Suprapubic skin (tissue), 4 donors: ENCODE measurements at regions not wholly inside any gene's neighbourhood (a gene's known extent, or its start where the extent isn't known, plus 50 kb on each side); places are given as distances from the start of the nearest gene placed in this dataset.

Source experiments
- CTCF ChIP-seq, 2 donors: fragments of 200-600 bp in 1 of 2; fragments of 450-650 bp in 1 of 2; sonication (generic) in 1 of 2; IDR thresholded peaks; one replicate each; pipeline ENCODE4 v1.5.1; 2016 to 2019; ENCODE audit warnings: antibody characterized with exemption in 2 of 2, mild to moderate bottlenecking in 1 of 2, moderate library complexity in 1 of 2
- EP300 ChIP-seq: sonication (generic); formaldehyde crosslinking; IDR thresholded peaks from one replicate; pipeline ENCODE4 v1.6.1; 2017; ENCODE audit warnings: antibody characterized with exemption
- POLR2A ChIP-seq, 2 donors: fragments of 450-650 bp; IDR thresholded peaks; one replicate each; pipeline ENCODE4 v1.6.1; 2017; ENCODE audit warnings: antibody characterized with exemption in 2 of 2, mild to moderate bottlenecking in 2 of 2, moderate library complexity in 2 of 2
- POLR2AphosphoS5 ChIP-seq, 3 donors: sonication (generic); formaldehyde crosslinking; IDR thresholded peaks; one replicate each; pipeline ENCODE4 v1.6.1; 2017; ENCODE audit warnings: antibody characterized with exemption in 3 of 3

DNA sequence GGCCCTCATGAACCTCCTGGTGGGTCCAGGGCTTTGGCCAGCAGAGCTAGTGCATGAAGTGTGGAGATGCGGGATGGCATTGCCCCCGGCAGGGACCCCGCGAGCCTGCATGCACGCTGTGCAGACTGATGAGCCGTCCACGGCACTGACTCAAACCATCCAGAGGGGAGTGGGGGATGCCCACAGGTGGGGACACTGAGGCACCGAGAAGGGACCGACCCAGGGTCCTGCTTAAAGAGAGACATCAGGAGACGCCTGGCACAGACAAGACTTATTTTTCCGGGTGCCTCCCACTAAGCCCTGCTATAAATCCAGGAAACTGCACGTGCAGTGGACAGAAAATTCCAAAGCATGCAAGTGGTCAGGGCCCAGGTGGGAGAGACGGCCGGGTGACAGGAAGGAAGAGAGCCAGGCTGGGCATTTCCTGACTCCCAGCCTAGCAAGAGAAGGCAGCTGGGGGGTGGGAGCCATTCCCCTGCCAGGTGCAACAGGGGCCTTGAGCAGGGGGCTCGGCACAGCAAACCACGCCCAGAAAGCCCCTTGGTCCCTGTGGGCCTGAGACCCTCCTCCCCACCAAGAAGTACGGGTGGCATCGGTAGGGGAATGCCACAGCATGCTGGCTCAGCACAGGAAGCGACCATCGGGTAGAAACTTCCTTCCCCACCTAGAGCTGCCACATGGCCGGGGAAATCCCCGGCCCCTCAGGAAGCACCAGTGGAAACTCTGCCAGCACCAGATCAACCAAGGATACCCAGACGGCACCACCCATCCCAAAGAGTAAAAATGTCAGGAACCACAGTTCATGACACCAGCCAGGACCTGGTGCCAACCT, 91.5 kb downstream of the FOXL3 start:
- TF ChIP-seq CTCF (IDR thresholded peaks at IDR 0.05): no peak
- TF ChIP-seq POLR2A (IDR thresholded peaks at IDR 0.05): no peak
- no peak for TF ChIP-seq POLR2AphosphoS5 (IDR thresholded peaks at IDR 0.05)
- no peak for TF ChIP-seq EP300
